ENCODE measurements at regions not wholly inside any gene's neighbourhood (a gene's known extent, or its start where the extent isn't known, plus 50 kb on each side); places are given as distances from the start of the nearest gene placed in this dataset.
"Not testable (repeated sequence)": the region's sequence is repeated elsewhere in the genome, so short reads cannot be mapped to it uniquely, and the experiment has no call there.

GRCh38 chrX:35439692-35440091 lies 358.4 kb upstream of the MAGEB16 start:
- H3K27ac Mint-ChIP-seq: no peak overlapping the region
- no peaks in the 10 kb centered on the region for H3K36me3 Mint-ChIP-seq (ENCODE audit: low read depth)
- H3K4me1 Mint-ChIP-seq (ENCODE audit: low read depth): no peaks in the 10 kb centered on the region
- ChIA-PET CTCF (no interaction called here), POLR2A (no interaction called here)
- no peak for ATAC-seq
- H3K27me3 Mint-ChIP-seq: no peaks in the 10 kb centered on the region
- no peak for DNase-seq
- intact Hi-C loops (cut with micrococcal nuclease): no loop called here
- no peak for TF ChIP-seq CTCF (IDR thresholded peaks at IDR 0.05)
- no peaks in the 10 kb centered on the region for H3K9me3 Mint-ChIP-seq
- H3K4me3 Mint-ChIP-seq: no peak overlapping the region

- H3K36me3 Mint-ChIP-seq (ENCODE audit: low read depth): no peaks in the 10 kb centered on the region
- POLR2A ChIA-PET: no interaction called here
- intact Hi-C loops (cut with micrococcal nuclease): no loop called here
Measured at GRCh38 chrX:35442421-35442820, 355.7 kb upstream of the MAGEB16 start.

GRCh38 chrX:35443091-35443582 lies 355.0 kb upstream of the MAGEB16 start:
- DNase-seq: peak; percentile 7
- intact Hi-C loops (cut with micrococcal nuclease); H3K9me3 Mint-ChIP-seq; CTCF ChIA-PET; H3K36me3 Mint-ChIP-seq (ENCODE audit: low read depth); H3K4me3 Mint-ChIP-seq; ATAC-seq; POLR2A ChIA-PET; H3K4me1 Mint-ChIP-seq (ENCODE audit: low read depth); H3K27ac Mint-ChIP-seq; H3K27me3 Mint-ChIP-seq: not testable (repeated sequence)

More at GRCh38 chrX:35442421-35442820, 355.7 kb upstream of the MAGEB16 start:
- H3K9me3 Mint-ChIP-seq: no peaks in the 10 kb centered on the region
- DNase-seq: no peak
- H3K27ac Mint-ChIP-seq: no peak overlapping the region
- no peaks in the 10 kb centered on the region for H3K4me1 Mint-ChIP-seq (ENCODE audit: low read depth)
- CTCF ChIA-PET: no interaction called here
- ATAC-seq: no peak
- H3K4me3 Mint-ChIP-seq: no peak overlapping the region
- no peak for TF ChIP-seq CTCF (IDR thresholded peaks at IDR 0.05)
- H3K27me3 Mint-ChIP-seq: no peaks in the 10 kb centered on the region

GRCh38 chrX:35444671-35445355 lies 353.3 kb upstream of the MAGEB16 start:
- no peak overlapping the region for H3K4me3 Mint-ChIP-seq
- no peak for DNase-seq
- ChIA-PET CTCF (no interaction called here), POLR2A (no interaction called here)
- TF ChIP-seq CTCF (IDR thresholded peaks at IDR 0.05): no peak
- no peak for ATAC-seq
- H3K27me3 Mint-ChIP-seq: no peaks in the 10 kb centered on the region
- no peaks in the 10 kb centered on the region for H3K36me3 Mint-ChIP-seq (ENCODE audit: low read depth)
- no peaks in the 10 kb centered on the region for H3K9me3 Mint-ChIP-seq
- intact Hi-C loops (cut with micrococcal nuclease): no loop called here
- no peak overlapping the region for H3K27ac Mint-ChIP-seq
- H3K4me1 Mint-ChIP-seq (ENCODE audit: low read depth): no peaks in the 10 kb centered on the region

GRCh38 chrX:35445912-35446311 lies 352.2 kb upstream of the MAGEB16 start:
- ChIA-PET POLR2A (no interaction called here), CTCF (no interaction called here)
- no peaks in the 10 kb centered on the region for H3K9me3 Mint-ChIP-seq
- no peaks in the 10 kb centered on the region for H3K4me1 Mint-ChIP-seq (ENCODE audit: low read depth)
- DNase-seq (no peak), ATAC-seq (no peak)
- H3K36me3 Mint-ChIP-seq (ENCODE audit: low read depth): no peaks in the 10 kb centered on the region
- TF ChIP-seq CTCF (IDR thresholded peaks at IDR 0.05): no peak
- H3K27ac Mint-ChIP-seq: no peak overlapping the region
- no peaks in the 10 kb centered on the region for H3K27me3 Mint-ChIP-seq
- intact Hi-C loops (cut with micrococcal nuclease): no loop called here
- no peak overlapping the region for H3K4me3 Mint-ChIP-seq

Data from activated CD8-positive, alpha-beta T cell treated with anti-CD3 and anti-CD28 coated beads for 36 hours (primary cell).